H1 (cell line): ENCODE measurements at regions not wholly inside any gene's neighbourhood (a gene's known extent, or its start where the extent isn't known, plus 50 kb on each side); places are given as distances from the start of the nearest gene placed in this dataset.
A peak's percentile ranks its signal among the peaks of the same experiment; 100 is the strongest.

Source experiments
- CTCF ChIA-PET: fragments of 300-600 bp; sonication (Branson Sonifier 250); formaldehyde crosslinking; loops from one replicate; lab custom pipeline; 2021; ENCODE audit not compliant: partially characterized antibody; lab: Charles Lee
- POLR2A ChIA-PET: fragments of 300-600 bp; sonication (Branson Sonifier 250); formaldehyde crosslinking; loops from one replicate; lab custom pipeline; 2021; ENCODE audit warnings: inconsistent platforms; ENCODE audit not compliant: partially characterized antibody; lab: Charles Lee
- DNase-seq, 2 experiments: peaks; one replicate each; pipeline versions ENCODE4 v3.0.0 to v3.0.0-alpha.2; 2010 to 2022; ENCODE audit warnings: low spot score in 2 of 2, low read depth in 1 of 2, mixed read lengths in 1 of 2
- FAIRE-seq: peaks from 2 replicates; lab custom pipeline; 2011; peaks lifted over from hg19 to GRCh38; lab: Jason Lieb, UNC
- H2AFZ ChIP-seq: 2 replicates; pipeline ENCODE4 v1.8.1; 2012; ENCODE audit warnings: low read length, inconsistent platforms
- H2AK5ac ChIP-seq: 2 replicates; pipeline ENCODE4 v1.6.1; 2013; ENCODE audit warnings: low read depth, low read length
- H2BK120ac ChIP-seq: replicated peaks from 2 replicates; pipeline ENCODE3; 2013; ENCODE audit warnings: low read depth, low read length, inconsistent platforms
- H2BK12ac ChIP-seq: 2 replicates; pipeline ENCODE4 v1.6.1; 2013; ENCODE audit warnings: low read depth, low read length
- H2BK15ac ChIP-seq: 2 replicates; pipeline ENCODE4 v1.6.1; 2013; ENCODE audit warnings: low read length
- H2BK20ac ChIP-seq: 2 replicates; pipeline ENCODE4 v1.6.1; 2013; ENCODE audit warnings: low read length
- H2BK5ac ChIP-seq: 2 replicates; pipeline ENCODE4 v1.6.1; 2013; ENCODE audit warnings: low read depth, low read length
- H3K14ac ChIP-seq: 2 replicates; pipeline ENCODE4 v1.6.1; 2013; ENCODE audit warnings: inconsistent platforms; ENCODE audit not compliant: insufficient read length
- H3K18ac ChIP-seq: 2 replicates; pipeline ENCODE4 v1.6.1; 2013; ENCODE audit warnings: low read length; ENCODE audit errors: extremely low read depth
- H3K23ac ChIP-seq: 2 replicates; pipeline ENCODE4 v1.6.1; 2013; ENCODE audit warnings: inconsistent platforms; ENCODE audit not compliant: insufficient read length
- H3K23me2 ChIP-seq: 2 replicates; pipeline ENCODE4 v1.6.1; 2013; ENCODE audit warnings: low read depth, low read length
- H3K27ac ChIP-seq: 2 replicates; pipeline ENCODE4 v1.6.1; 2011; ENCODE audit warnings: low read depth, low read length, inconsistent platforms
- H3K27me3 ChIP-seq, 4 experiments: replicated peaks in 1 of 4; 1 replicate in 1 of 4; 2 replicates in 3 of 4; pipeline versions ENCODE4 v1.6.1 to v1.8.1; 2011 to 2013; ENCODE audit warnings: low read length in 3 of 4, mild to moderate bottlenecking in 3 of 4, inconsistent platforms in 2 of 4, mixed read lengths in 2 of 4, moderate library complexity in 1 of 4; ENCODE audit not compliant: control insufficient read depth in 3 of 4, insufficient read depth in 3 of 4; ENCODE audit errors: extremely low read depth in 1 of 4
- H3K36me3 ChIP-seq, 4 experiments: 2 replicates each; pipeline versions ENCODE4 v1.6.1 to v1.8.1; 2011 to 2013; ENCODE audit warnings: mild to moderate bottlenecking in 4 of 4, low read length in 3 of 4, moderate library complexity in 2 of 4, control low read depth in 1 of 4, inconsistent platforms in 1 of 4; ENCODE audit not compliant: insufficient read depth in 4 of 4, control insufficient read depth in 2 of 4
- H3K4ac ChIP-seq: replicated peaks from 2 replicates; pipeline ENCODE3; 2013; ENCODE audit warnings: low read length, low read depth, mixed read lengths, inconsistent platforms; ENCODE audit not compliant: insufficient read length
- H3K4me1 ChIP-seq, 4 experiments: replicated peaks in 1 of 4; 1 replicate in 1 of 4; 2 replicates in 3 of 4; pipeline versions ENCODE4 v1.6.1 to v1.8.1; 2011 to 2013; ENCODE audit warnings: low read length in 3 of 4, inconsistent platforms in 2 of 4, mixed read lengths in 1 of 4; ENCODE audit not compliant: insufficient read depth in 4 of 4, control insufficient read depth in 3 of 4
- H3K4me2 ChIP-seq, 2 experiments: 2 replicates each; pipeline versions ENCODE4 v1.6.1 to v1.8.1; 2011 to 2013; ENCODE audit warnings: low read depth in 2 of 2, low read length in 2 of 2, control low read depth in 1 of 2, inconsistent platforms in 1 of 2, mild to moderate bottlenecking in 1 of 2; ENCODE audit not compliant: insufficient read depth in 1 of 2
- H3K4me3 ChIP-seq, 4 experiments: fragments of 200-600, 300-600 bp in 1 of 4; sonication (generic), shearing (Covaris generic), sonication (Bioruptor Twin) in 1 of 4; 2 replicates each; pipeline versions ENCODE4 v1.5.1 to v1.8.1; 2011 to 2016; ENCODE audit warnings: low read length in 4 of 4, low read depth in 3 of 4, control low read depth in 2 of 4, inconsistent platforms in 2 of 4, mild to moderate bottlenecking in 2 of 4, mixed read lengths in 1 of 4, moderate library complexity in 1 of 4; ENCODE audit not compliant: insufficient read depth in 2 of 4; ENCODE audit errors: extremely low read depth in 1 of 4
- H3K56ac ChIP-seq: replicated peaks from 2 replicates; pipeline ENCODE3; 2013; ENCODE audit warnings: low read depth, mild to moderate bottlenecking, mixed read lengths, low read length, inconsistent platforms; ENCODE audit not compliant: insufficient read length
- H3K79me1 ChIP-seq: 2 replicates; pipeline ENCODE4 v1.6.1; 2013; ENCODE audit warnings: low read depth, low read length, control low read depth
- H3K79me2 ChIP-seq, 2 experiments: 2 replicates each; pipeline versions ENCODE4 v1.6.1 to v1.8.1; 2012 to 2013; ENCODE audit warnings: low read length in 2 of 2, mild to moderate bottlenecking in 2 of 2, inconsistent platforms in 1 of 2; ENCODE audit not compliant: insufficient read depth in 2 of 2, control insufficient read depth in 1 of 2
- H3K9ac ChIP-seq, 4 experiments: replicated peaks in 1 of 4; 1 replicate in 1 of 4; 2 replicates in 3 of 4; pipeline versions ENCODE4 v1.6.1 to v1.8.1; 2011 to 2013; ENCODE audit warnings: low read depth in 3 of 4, low read length in 3 of 4, control low read depth in 2 of 4, mild to moderate bottlenecking in 2 of 4, moderate library complexity in 2 of 4, inconsistent platforms in 1 of 4; ENCODE audit errors: extremely low read depth in 1 of 4
- H3K9me3 ChIP-seq, 2 experiments: 2 replicates each; pipeline versions ENCODE4 v1.6.1 to v1.8.1; 2012 to 2013; ENCODE audit warnings: mild to moderate bottlenecking in 2 of 2, moderate library complexity in 2 of 2, control low read depth in 1 of 2, inconsistent platforms in 1 of 2, low read depth in 1 of 2, low read length in 1 of 2, mixed read lengths in 1 of 2; ENCODE audit not compliant: insufficient read depth in 2 of 2
- H4K20me1 ChIP-seq, 2 experiments: replicated peaks in 1 of 2; 2 replicates each; pipeline versions ENCODE3 to v1.8.1; 2011 to 2013; ENCODE audit warnings: inconsistent platforms in 2 of 2, low read length in 2 of 2, mild to moderate bottlenecking in 1 of 2; ENCODE audit not compliant: insufficient read depth in 2 of 2, control insufficient read depth in 1 of 2
- H4K5ac ChIP-seq: 2 replicates; pipeline ENCODE4 v1.6.1; 2013; ENCODE audit warnings: low read length, low read depth, mixed read lengths, inconsistent platforms; ENCODE audit not compliant: insufficient read length
- H4K8ac ChIP-seq: 2 replicates; pipeline ENCODE4 v1.8.0; 2013; ENCODE audit warnings: mild to moderate bottlenecking, moderate library complexity, low read length, inconsistent platforms; ENCODE audit not compliant: insufficient read depth; ENCODE audit errors: extremely low read depth
- H4K91ac ChIP-seq: replicated peaks from 2 replicates; pipeline ENCODE3; 2013; ENCODE audit warnings: low read length, mixed read lengths, inconsistent platforms; ENCODE audit not compliant: insufficient read length
- FOSL1 ChIP-seq: IDR thresholded peaks from 2 replicates; pipeline ENCODE4 v1.6.1; 2011; ENCODE audit warnings: mild to moderate bottlenecking, low read depth, low read length, moderate library complexity; ENCODE audit not compliant: insufficient read depth
- KDM1A ChIP-seq: fragments of 200-600, 300-600 bp; sonication (generic); IDR thresholded peaks from 2 replicates; pipeline ENCODE4 v1.7.1; 2016; ENCODE audit warnings: mild to moderate bottlenecking, low read length, borderline replicate concordance
- ZNF274 ChIP-seq: IDR thresholded peaks from 2 replicates; pipeline ENCODE4 v1.7.0; 2012; ENCODE audit warnings: low read length, borderline replicate concordance; ENCODE audit errors: extremely low read depth
- WGBS, 2 experiments: shearing (Covaris generic) in 1 of 2; methylation state at CpG; one replicate each; pipeline versions ENCODE4 v1.1.6 to v1.1.7; 2013 to 2015; ENCODE audit warnings: low lambda C conversion rate in 2 of 2, mixed read lengths in 2 of 2, inconsistent platforms in 1 of 2, low coverage in 1 of 2, missing lambda C conversion rate in 1 of 2; ENCODE audit not compliant: insufficient replicate concordance in 2 of 2, insufficient coverage in 1 of 2, insufficient read length in 1 of 2; ENCODE audit errors: extremely low coverage in 1 of 2, missing lambda C conversion rate in 1 of 2; 5-methylcytosine and 5-hydroxymethylcytosine counted together

GRCh38 chr10:42732266-42732665, 50.3 kb upstream of the BMS1 start:
- no peaks in the 10 kb centered on the region for H3K79me1 ChIP-seq
- no peak overlapping the region for H2BK5ac ChIP-seq
- no peaks in the 10 kb centered on the region for H3K4me1 ChIP-seq
- no peak overlapping the region for H2AK5ac ChIP-seq
- H4K5ac ChIP-seq, result no peak overlapping the region
- no peak overlapping the region for H2BK15ac ChIP-seq
- H2BK12ac ChIP-seq, result no peak overlapping the region
- no peak overlapping the region for H4K8ac ChIP-seq
- H3K18ac ChIP-seq, result no peak overlapping the region
- no peak overlapping the region for H3K4me2 ChIP-seq
- TF ChIP-seq ZNF274 (no peak), KDM1A (no peak), FOSL1 (no peak)
- TF ChIP-seq, all 59 proteins: peak for 0
- ChIA-PET POLR2A (no interaction called here), CTCF (no interaction called here)
- Histone ChIP-seq H4K20me1 (peaks cover 0 to 2% of the 10 kb centered on the region in 2 experiments), H2AFZ (no peak overlapping the region), H3K23ac (no peak overlapping the region), H3K27me3 (no peaks in the 10 kb centered on the region), H3K79me2 (no peaks in the 10 kb centered on the region), H3K9ac (no peak overlapping the region), H3K4me3 (no peak overlapping the region), H3K27ac (no peak overlapping the region), H3K23me2 (peaks cover 4% of the 10 kb centered on the region; the same call in 1 of the 2 replicates), H3K4ac (no peak overlapping the region), H3K56ac (peak overlapping the region; percentile 93), H3K36me3 (no peaks in the 10 kb centered on the region; a peak in 1 of 8 replicates), H2BK120ac (no peak overlapping the region), H4K91ac (no peak overlapping the region), H2BK20ac (no peak overlapping the region), H3K9me3 (peaks cover 28 to 47% of the 10 kb centered on the region in 2 experiments), H3K14ac (no peak overlapping the region)
- FAIRE-seq (no peak), DNase-seq (no peak)
- WGBS, 2 experiments, result 88% methylated on average over 4 of the region's 4 CpGs; no CpG with 5 or more reads in 1 of the 2 experiments
